Smooth muscle cell (in vitro differentiated cells): ENCODE measurements at regions not wholly inside any gene's neighbourhood (a gene's known extent, or its start where the extent isn't known, plus 50 kb on each side); places are given as distances from the start of the nearest gene placed in this dataset.

Experiments used
- DNase-seq: peaks from one replicate; lab custom pipeline; 2025; ENCODE audit not compliant: unreplicated experiment; lab: John Stamatoyannopoulos, UW
- H2AFZ ChIP-seq: fragments of 200-600 bp; sonication (generic); 2 replicates; pipeline ENCODE4 v1.6.0; 2016; ENCODE audit warnings: antibody characterized with exemption, low read depth, mild to moderate bottlenecking
- H3F3A ChIP-seq: fragments of 200-600 bp; sonication (generic); 2 replicates; pipeline ENCODE4 v1.6.0; 2017; ENCODE audit warnings: antibody characterized with exemption, low read depth
- H3K27ac ChIP-seq: fragments of 200-600 bp; sonication (generic); 2 replicates; pipeline ENCODE4 v1.5.1; 2016; ENCODE audit warnings: low read depth, mild to moderate bottlenecking
- H3K27me3 ChIP-seq: fragments of 200-600 bp; sonication (generic); 2 replicates; pipeline ENCODE4 v1.6.1; 2016; ENCODE audit warnings: low read depth, mild to moderate bottlenecking
- H3K36me3 ChIP-seq: fragments of 200-600 bp; sonication (generic); 2 replicates; pipeline ENCODE4 v1.5.1; 2016; ENCODE audit warnings: low read depth
- H3K4me1 ChIP-seq: fragments of 200-600 bp; sonication (generic); 2 replicates; pipeline ENCODE4 v1.5.1; 2016; ENCODE audit warnings: low read depth
- H3K4me2 ChIP-seq: fragments of 200-600 bp; sonication (generic); 2 replicates; pipeline ENCODE4 v1.6.0; 2016; ENCODE audit warnings: mild to moderate bottlenecking
- H3K4me3 ChIP-seq: fragments of 200-600 bp; sonication (generic); 2 replicates; pipeline ENCODE4 v1.5.1; 2016; ENCODE audit warnings: mild to moderate bottlenecking
- H3K79me2 ChIP-seq: fragments of 200-600 bp; sonication (generic); 2 replicates; pipeline ENCODE4 v1.6.0; 2016; ENCODE audit warnings: low read depth, mild to moderate bottlenecking
- H3K9ac ChIP-seq: fragments of 200-600 bp; sonication (generic); 2 replicates; pipeline ENCODE4 v1.6.0; 2016; ENCODE audit warnings: low read depth
- H3K9me3 ChIP-seq: fragments of 200-600 bp; sonication (generic); replicated peaks from 2 replicates; pipeline ENCODE4 v1.5.1; 2016; ENCODE audit warnings: low read depth
- H4K20me1 ChIP-seq: fragments of 200-600 bp; sonication (generic); 2 replicates; pipeline ENCODE4 v1.6.0; 2016; ENCODE audit warnings: low read depth
- CTCF ChIP-seq: fragments of 200-600 bp; sonication (generic); IDR thresholded peaks from 2 replicates; pipeline ENCODE4 v1.5.1; 2017; ENCODE audit warnings: borderline replicate concordance, mild to moderate bottlenecking, antibody characterized with exemption; ENCODE audit not compliant: insufficient read depth, poor library complexity, severe bottlenecking
- WGBS: methylation state at CpG from one replicate; pipeline ENCODE4 v1.1.7; 2016; ENCODE audit warnings: low lambda C conversion rate; 5-methylcytosine and 5-hydroxymethylcytosine counted together

GRCh38 chr2:111668274-111668616 lies 215.7 kb downstream of the ANAPC1 start:
- no peaks in the 10 kb centered on the region for H3F3A ChIP-seq
- no peak overlapping the region for H3K4me2 ChIP-seq
- no peaks in the 10 kb centered on the region for H3K27me3 ChIP-seq
- no peak overlapping the region for H2AFZ ChIP-seq
- no peak for TF ChIP-seq CTCF
- H3K9ac ChIP-seq, result no peak overlapping the region
- no peaks in the 10 kb centered on the region for H3K4me1 ChIP-seq
- no peaks in the 10 kb centered on the region for H4K20me1 ChIP-seq
- H3K27ac ChIP-seq, result no peak overlapping the region
- WGBS, result 94% methylated on average over 4 of the region's 4 CpGs
- no peaks in the 10 kb centered on the region for H3K9me3 ChIP-seq
- no peak for DNase-seq
- no peaks in the 10 kb centered on the region for H3K36me3 ChIP-seq
- H3K4me3 ChIP-seq, result no peak overlapping the region
- no peaks in the 10 kb centered on the region for H3K79me2 ChIP-seq

- no peak for DNase-seq
- Histone ChIP-seq H3K27ac (no peak overlapping the region), H3K9ac (no peak overlapping the region), H4K20me1 (no peaks in the 10 kb centered on the region), H3K79me2 (no peaks in the 10 kb centered on the region), H3K4me1 (no peaks in the 10 kb centered on the region), H3K4me3 (no peak overlapping the region), H3K27me3 (no peaks in the 10 kb centered on the region), H3K9me3 (no peaks in the 10 kb centered on the region), H3F3A (no peaks in the 10 kb centered on the region), H3K4me2 (no peak overlapping the region), H3K36me3 (no peaks in the 10 kb centered on the region), H2AFZ (no peak overlapping the region)
- 96% methylated on average over 5 of the region's 5 CpGs for WGBS
- no peak for TF ChIP-seq CTCF
Observed at GRCh38 chr2:111668741-111669140, 215.3 kb downstream of the ANAPC1 start.

- no peaks in the 10 kb centered on the region for H3K79me2 ChIP-seq
- no peaks in the 10 kb centered on the region for H3K27me3 ChIP-seq
- no peak overlapping the region for H3K27ac ChIP-seq
- 95% methylated on average over 11 of the region's 11 CpGs for WGBS
- no peaks in the 10 kb centered on the region for H3K36me3 ChIP-seq
- H3K4me1 ChIP-seq, result no peaks in the 10 kb centered on the region
- no peaks in the 10 kb centered on the region for H3K9me3 ChIP-seq
- no peak overlapping the region for H3K9ac ChIP-seq
- H3K4me2 ChIP-seq, result no peak overlapping the region
- no peaks in the 10 kb centered on the region for H3F3A ChIP-seq
- H2AFZ ChIP-seq, result no peak overlapping the region
- H3K4me3 ChIP-seq, result no peak overlapping the region
- TF ChIP-seq CTCF, result no peak
- no peak for DNase-seq
- H4K20me1 ChIP-seq, result no peaks in the 10 kb centered on the region
Observed at GRCh38 chr2:111669928-111670695, 213.9 kb downstream of the ANAPC1 start.

GRCh38 chr2:111670776-111671175 lies 213.2 kb downstream of the ANAPC1 start:
- Histone ChIP-seq H3K27ac (no peak overlapping the region), H3K9me3 (no peaks in the 10 kb centered on the region), H3K27me3 (no peaks in the 10 kb centered on the region), H3K36me3 (no peaks in the 10 kb centered on the region), H4K20me1 (no peaks in the 10 kb centered on the region), H3K79me2 (no peaks in the 10 kb centered on the region), H3F3A (no peaks in the 10 kb centered on the region), H3K9ac (no peak overlapping the region), H2AFZ (no peak overlapping the region), H3K4me3 (no peak overlapping the region), H3K4me1 (no peaks in the 10 kb centered on the region), H3K4me2 (no peak overlapping the region)
- 90% methylated on average over 6 of the region's 6 CpGs for WGBS
- no peak for DNase-seq
- no peak for TF ChIP-seq CTCF
